K562 (cell line): ENCODE measurements at regions not wholly inside any gene's neighbourhood (a gene's known extent, or its start where the extent isn't known, plus 50 kb on each side); places are given as distances from the start of the nearest gene placed in this dataset.
A peak's percentile ranks its signal among the peaks of the same experiment; 100 is the strongest.

Experiments
- ATF3 ChIP-seq, 2 experiments: fragments of 450-650 bp in 1 of 2; sonication (generic) in 1 of 2; formaldehyde crosslinking in 1 of 2; IDR thresholded peaks in 1 of 2; conservative IDR thresholded peaks in 1 of 2; 2 replicates each; pipeline versions ENCODE4 v1.6.1 to v1.8.1; 2016 to 2023; ENCODE audit warnings: mild to moderate bottlenecking in 2 of 2, moderate library complexity in 2 of 2, inconsistent platforms in 1 of 2, missing genetic modification reagents in 1 of 2
- ATF7 ChIP-seq: fragments of 450-650 bp; IDR thresholded peaks from 2 replicates; pipeline ENCODE4 v1.7.1; 2014; ENCODE audit warnings: mild to moderate bottlenecking, moderate library complexity
- BACH1 ChIP-seq: fragments of 200-800 bp; sonication (Bioruptor generic); IDR thresholded peaks from 2 replicates; pipeline ENCODE4 v1.6.1; 2016; ENCODE audit warnings: missing genetic modification characterization, missing compliant biosample characterization
- MGA ChIP-seq: fragments of 450-650 bp; IDR thresholded peaks from 2 replicates; pipeline ENCODE4 v1.6.1; 2016; ENCODE audit warnings: mild to moderate bottlenecking, moderate library complexity
- NRF1 ChIP-seq, 2 experiments: fragments of 450-650 bp; IDR thresholded peaks in 1 of 2; conservative IDR thresholded peaks in 1 of 2; 2 replicates each; pipeline ENCODE4 v1.6.1; 2014; ENCODE audit warnings: mild to moderate bottlenecking in 2 of 2
- PHB ChIP-seq: fragments of 250-450 bp; sonication (Bioruptor Pico); IDR thresholded peaks from 2 replicates; pipeline ENCODE4 v1.5.0; 2021
- RAD21 ChIP-seq, 2 experiments: fragments of 250-450 bp in 1 of 2; fragments of 450-650 bp in 1 of 2; sonication (Bioruptor Pico) in 1 of 2; formaldehyde crosslinking in 1 of 2; IDR thresholded peaks in 1 of 2; conservative IDR thresholded peaks in 1 of 2; 2 replicates each; pipeline versions ENCODE4 v1.4.0 to v1.8.0; 2020 to 2022; ENCODE audit warnings: mild to moderate bottlenecking in 2 of 2, moderate library complexity in 1 of 2
- SOX6 ChIP-seq: fragments of 450-650 bp; IDR thresholded peaks from 2 replicates; pipeline ENCODE4 v1.6.1; 2014; ENCODE audit warnings: mild to moderate bottlenecking
- TCF15 ChIP-seq: fragments of 250-450 bp; sonication (Bioruptor Pico); IDR thresholded peaks from 2 replicates; pipeline ENCODE4 v1.8.0; 2022; ENCODE audit warnings: moderate library complexity, mild to moderate bottlenecking, inconsistent platforms
- ZNF644 ChIP-seq: fragments of 200-800 bp; sonication (Bioruptor generic); IDR thresholded peaks from 2 replicates; pipeline ENCODE4 v1.6.1; 2016; ENCODE audit warnings: low read depth, missing genetic modification characterization, missing compliant biosample characterization
- TF ChIP-seq, protein P1 (sequence below): fragments of 250-450 bp; sonication (Bioruptor Pico); IDR thresholded peaks from 2 replicates; pipeline ENCODE4 v1.5.0; 2022; ENCODE audit warnings: mild to moderate bottlenecking
- TF ChIP-seq, protein P2 (sequence below): fragments of 450-650 bp; formaldehyde crosslinking; IDR thresholded peaks from 2 replicates; pipeline ENCODE4 v1.4.0; 2020; ENCODE audit warnings: mild to moderate bottlenecking

DNA sequence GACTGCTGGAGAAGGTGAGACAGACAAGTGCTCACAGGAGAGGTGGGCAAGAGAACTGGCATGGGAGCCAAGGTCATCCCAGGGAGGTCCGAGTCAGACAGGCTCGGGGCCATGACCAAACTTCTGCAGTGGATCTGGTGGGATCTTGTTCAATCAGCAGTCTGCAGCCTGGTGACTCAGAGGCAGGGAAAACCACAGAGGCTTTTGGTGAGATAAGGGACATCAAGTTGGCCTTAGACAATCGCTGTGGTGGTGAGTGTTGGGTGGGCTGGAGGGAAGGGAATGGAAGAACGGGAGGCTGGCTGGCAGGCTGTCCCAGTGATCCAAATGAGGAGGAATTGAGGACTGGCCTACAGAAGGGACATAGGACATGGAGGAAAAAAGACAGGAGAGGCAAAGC, 123.8 kb downstream of the TMEM174 start (continued):
- TF ChIP-seq MGA (no peak), NRF1 (conservative IDR thresholded peaks at IDR 0.05 in 1 of 2, IDR thresholded peaks at IDR 0.05 in 1 of 2) (no peak), PHB (CRISPR knock-in tag) (no peak), SOX6 (peak; percentile 46; the same call in 1 of the 2 replicates), ATF3 (IDR thresholded peaks at IDR 0.05) (peak; percentile 81), ATF3 (CRISPR knock-in tag; conservative IDR thresholded peaks at IDR 0.05) (peak; percentile 81), BACH1 (tag) (no peak), ATF7 (peak; percentile 34; the same call in 1 of the 2 replicates), RAD21 (CRISPR knock-in tag; conservative IDR thresholded peaks at IDR 0.05 in 1 of 2, IDR thresholded peaks at IDR 0.05 in 1 of 2) (no peak), TCF15 (CRISPR knock-in tag) (no peak), ZNF644 (no peak)
- TF ChIP-seq, protein P1, sequence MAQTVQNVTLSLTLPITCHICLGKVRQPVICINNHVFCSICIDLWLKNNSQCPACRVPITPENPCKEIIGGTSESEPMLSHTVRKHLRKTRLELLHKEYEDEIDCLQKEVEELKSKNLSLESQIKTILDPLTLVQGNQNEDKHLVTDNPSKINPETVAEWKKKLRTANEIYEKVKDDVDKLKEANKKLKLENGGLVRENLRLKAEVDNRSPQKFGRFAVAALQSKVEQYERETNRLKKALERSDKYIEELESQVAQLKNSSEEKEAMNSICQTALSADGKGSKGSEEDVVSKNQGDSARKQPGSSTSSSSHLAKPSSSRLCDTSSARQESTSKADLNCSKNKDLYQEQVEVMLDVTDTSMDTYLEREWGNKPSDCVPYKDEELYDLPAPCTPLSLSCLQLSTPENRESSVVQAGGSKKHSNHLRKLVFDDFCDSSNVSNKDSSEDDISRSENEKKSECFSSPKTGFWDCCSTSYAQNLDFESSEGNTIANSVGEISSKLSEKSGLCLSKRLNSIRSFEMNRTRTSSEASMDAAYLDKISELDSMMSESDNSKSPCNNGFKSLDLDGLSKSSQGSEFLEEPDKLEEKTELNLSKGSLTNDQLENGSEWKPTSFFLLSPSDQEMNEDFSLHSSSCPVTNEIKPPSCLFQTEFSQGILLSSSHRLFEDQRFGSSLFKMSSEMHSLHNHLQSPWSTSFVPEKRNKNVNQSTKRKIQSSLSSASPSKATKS (CRISPR knock-in tag) = no peak
- TF ChIP-seq, protein P2, sequence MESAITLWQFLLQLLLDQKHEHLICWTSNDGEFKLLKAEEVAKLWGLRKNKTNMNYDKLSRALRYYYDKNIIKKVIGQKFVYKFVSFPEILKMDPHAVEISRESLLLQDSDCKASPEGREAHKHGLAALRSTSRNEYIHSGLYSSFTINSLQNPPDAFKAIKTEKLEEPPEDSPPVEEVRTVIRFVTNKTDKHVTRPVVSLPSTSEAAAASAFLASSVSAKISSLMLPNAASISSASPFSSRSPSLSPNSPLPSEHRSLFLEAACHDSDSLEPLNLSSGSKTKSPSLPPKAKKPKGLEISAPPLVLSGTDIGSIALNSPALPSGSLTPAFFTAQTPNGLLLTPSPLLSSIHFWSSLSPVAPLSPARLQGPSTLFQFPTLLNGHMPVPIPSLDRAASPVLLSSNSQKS (CRISPR knock-in tag) = no peak
